ENCODE measurements at regions not wholly inside any gene's neighbourhood (a gene's known extent, or its start where the extent isn't known, plus 50 kb on each side); places are given as distances from the start of the nearest gene placed in this dataset.

GRCh38 chr7:131624536-131624935, 68.1 kb upstream of the PODXL start:
- no peak for TF ChIP-seq CTCF (conservative IDR thresholded peaks at IDR 0.05; ENCODE audit: low read depth, low read length)
- no peak for TF ChIP-seq EZH2 (IDR thresholded peaks at IDR 0.05; ENCODE audit: low read length, unreplicated experiment)
